ENCODE measurements at regions not wholly inside any gene's neighbourhood (a gene's known extent, or its start where the extent isn't known, plus 50 kb on each side); places are given as distances from the start of the nearest gene placed in this dataset.
"Not testable (repeated sequence)": the region's sequence is repeated elsewhere in the genome, so short reads cannot be mapped to it uniquely, and the experiment has no call there.

GRCh38 chr12:67759829-67760228 is 111.3 kb downstream of the DYRK2 start:
- no peak for DNase-seq (ENCODE audit: low read depth in 3 of 3)

DNA sequence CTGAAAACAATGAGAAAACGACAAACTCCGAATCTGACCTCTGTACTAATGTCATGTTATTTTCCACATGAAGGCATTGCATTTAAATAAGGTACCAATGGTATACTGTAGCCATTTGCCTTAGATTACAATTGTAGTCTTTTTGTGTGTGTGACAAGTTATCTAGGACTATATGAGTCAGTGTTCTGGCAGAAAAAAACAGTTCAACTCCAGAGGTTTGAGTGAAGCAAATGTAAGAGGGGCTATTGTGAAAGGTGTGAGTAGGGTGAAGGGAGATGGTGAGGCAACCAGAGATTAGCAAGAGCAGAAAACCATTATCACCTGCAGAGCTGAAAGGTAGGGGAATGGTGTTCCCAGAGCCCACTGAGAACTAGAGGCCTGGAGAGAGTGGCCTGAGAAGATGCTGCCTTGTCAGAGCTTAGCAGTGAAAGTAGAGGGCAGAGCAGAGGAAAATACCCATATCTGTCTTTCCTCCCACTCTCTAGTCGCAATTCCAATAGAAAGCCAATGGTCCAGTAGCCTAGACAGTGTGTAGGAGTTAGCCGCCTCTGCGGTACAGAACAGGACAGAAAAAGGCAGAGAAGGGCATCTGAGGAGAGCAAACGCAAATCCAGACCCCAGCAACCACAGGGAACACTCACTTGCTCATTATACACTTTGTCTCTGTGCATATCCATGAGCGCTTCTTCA is 112.2 kb downstream of the DYRK2 start:
- DNase-seq (ENCODE audit: low read depth in 3 of 3): no peak

GRCh38 chr12:67761566-67761965 is 113.0 kb downstream of the DYRK2 start:
- DNase-seq (ENCODE audit: low read depth in 3 of 3): no peak

DNA sequence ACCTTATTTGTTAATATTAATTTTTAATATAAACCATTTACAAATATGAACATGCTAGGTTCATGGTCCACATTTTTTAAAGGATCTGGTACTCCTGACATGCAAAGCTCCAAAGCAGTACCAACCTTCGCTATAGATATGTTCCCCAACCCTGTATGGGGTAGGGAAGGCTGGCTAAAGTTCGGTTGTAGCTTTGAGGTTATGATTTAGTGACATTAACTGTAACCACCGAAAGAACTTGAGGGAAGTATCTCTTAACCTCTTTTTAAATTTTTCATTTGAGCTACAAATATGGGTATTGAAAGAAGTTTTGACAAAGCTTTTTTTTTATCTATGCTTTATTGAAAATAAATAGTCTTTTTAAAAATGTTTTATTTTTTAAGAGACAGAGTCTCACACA is 115.5 kb downstream of the DYRK2 start:
- no peak for DNase-seq (ENCODE audit: low read depth in 3 of 3)

DNA sequence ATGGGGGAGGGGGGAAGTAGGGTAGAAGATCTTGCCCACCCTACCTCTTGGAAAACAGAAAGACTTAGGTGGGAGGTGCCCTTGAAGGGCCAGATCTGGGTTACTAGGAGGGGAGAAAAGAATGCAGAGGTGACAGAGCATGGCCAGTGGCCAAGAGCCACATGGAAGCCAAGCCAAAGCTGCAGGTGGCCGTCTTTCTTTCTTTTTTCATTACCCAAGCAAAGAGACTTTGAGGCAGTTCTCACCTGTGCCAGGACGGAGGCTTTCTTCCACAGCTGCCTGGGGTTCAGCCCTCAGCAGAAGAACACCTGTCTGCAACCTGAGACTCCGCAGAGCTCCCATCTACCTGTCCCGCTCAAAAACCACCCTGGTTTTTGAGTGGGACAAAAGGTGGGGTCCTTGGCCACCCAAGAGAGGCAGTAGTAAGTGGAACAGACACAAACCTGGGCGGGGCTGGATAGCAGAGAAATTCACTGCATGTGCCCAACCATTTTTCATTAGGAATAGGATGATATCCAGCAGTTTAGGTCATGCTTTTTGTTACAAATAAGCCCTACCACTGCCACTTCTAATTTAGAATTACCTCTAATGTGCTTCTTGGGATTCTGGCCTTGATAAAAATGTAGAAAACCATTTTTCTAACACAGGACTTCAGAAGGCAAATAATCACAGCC is 116.5 kb downstream of the DYRK2 start:
- DNase-seq (ENCODE audit: low read depth in 3 of 3): no peak

GRCh38 chr12:67765776-67766766 is 117.5 kb downstream of the DYRK2 start:
- no peak for DNase-seq (ENCODE audit: low read depth in 3 of 3)

GRCh38 chr12:67772267-67773169 is 124.0 kb downstream of the DYRK2 start:
- DNase-seq (ENCODE audit: low read depth in 3 of 3): no peak

- DNase-seq (ENCODE audit: low read depth in 3 of 3): no peak
Observed at GRCh38 chr12:67773896-67774295, 125.4 kb downstream of the DYRK2 start.

DNA sequence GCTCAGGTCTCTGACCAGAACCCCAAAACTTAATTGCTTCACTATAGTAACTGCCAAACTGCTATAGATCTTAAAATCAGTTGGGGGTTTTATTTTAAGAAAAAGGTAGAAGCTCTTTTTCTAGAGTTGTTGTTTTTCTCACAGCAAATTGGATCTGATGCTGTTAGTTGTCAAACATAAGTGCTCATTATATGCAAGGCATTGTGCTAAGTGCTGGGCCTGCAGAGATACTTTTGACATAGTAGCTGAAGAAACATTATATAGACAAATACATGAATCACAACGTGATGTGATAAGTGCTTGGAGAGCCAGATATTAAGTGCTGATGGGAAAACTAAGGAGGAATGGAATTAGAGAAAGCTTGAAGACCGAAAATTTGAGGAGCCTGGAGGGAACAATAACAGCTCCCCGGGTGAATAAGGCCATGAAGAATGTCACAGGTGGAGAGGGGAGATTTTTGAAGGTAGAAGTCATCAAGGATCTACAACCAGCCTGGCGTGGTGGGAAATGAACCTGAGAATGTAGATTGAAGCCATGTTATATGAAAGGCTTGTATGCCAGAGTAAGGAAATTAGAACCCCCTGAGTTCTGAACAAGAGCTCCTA is 126.5 kb downstream of the DYRK2 start:
- no peak for DNase-seq (ENCODE audit: low read depth in 3 of 3)

DNA sequence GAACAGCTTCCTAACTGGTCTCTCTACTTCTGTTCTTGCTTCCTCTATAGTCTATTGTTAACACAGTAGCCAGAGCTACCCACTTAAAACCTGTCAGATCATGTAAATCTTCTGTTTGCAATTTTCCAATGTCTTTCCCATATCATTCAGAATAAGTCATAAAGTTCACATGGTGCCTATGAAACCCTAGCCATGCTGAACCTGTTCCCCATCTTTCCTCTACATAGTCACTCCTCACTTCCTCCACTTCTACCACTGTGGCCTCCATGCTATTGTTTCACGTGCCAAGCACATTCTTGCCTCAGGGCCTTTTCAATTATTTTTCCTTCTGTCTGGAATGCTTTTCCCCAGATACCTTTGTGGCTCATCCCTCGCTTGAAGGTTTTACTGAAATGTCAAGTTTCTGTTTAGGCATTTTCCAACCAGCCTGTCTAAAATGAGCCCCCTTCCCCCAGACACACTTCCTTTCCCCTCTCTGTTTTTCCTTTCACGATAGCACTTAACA is 132.1 kb downstream of the DYRK2 start:
- no peak for DNase-seq (ENCODE audit: low read depth in 3 of 3)

DNA sequence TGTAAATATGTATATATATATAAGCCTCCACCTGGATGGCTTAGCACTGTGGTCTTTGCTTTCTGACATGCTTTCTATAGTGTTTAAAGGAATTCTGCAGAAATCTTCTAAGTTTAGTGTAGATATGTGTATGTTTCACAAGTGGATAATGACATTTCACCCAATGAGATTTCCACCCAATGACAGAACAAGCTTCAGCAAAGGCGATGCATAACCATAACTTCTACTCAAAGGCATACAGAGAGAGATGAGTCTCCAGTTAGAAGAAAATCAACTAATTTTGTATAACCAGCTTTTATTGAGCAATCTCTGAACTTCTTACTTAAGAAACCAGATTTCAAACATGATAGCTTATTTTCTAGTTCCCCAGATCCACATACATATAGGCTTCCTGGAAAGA is 134.0 kb downstream of the DYRK2 start:
- no peak for DNase-seq (ENCODE audit: low read depth in 3 of 3)

DNA sequence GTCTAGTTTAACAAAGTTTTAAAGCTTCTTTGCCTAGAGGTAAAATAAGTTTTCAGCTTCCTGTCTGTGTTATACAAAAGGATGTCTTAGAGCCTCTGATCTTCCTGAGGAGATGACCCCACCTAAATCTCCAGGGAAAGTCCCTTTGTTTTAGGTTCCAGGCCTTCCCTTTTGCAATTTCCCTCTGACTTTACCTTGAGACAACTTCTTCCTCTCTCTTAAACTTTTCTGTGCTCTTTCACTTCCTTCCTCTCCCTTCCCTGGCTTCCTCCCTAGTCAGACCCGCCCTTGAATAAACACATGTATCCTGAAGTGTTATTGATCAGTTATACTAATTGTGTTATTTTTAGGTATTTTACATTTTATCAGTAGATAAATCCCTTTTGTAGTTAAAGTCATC is 134.8 kb downstream of the DYRK2 start:
- no peak for DNase-seq (ENCODE audit: low read depth in 3 of 3)

- DNase-seq (ENCODE audit: low read depth in 3 of 3): no peak
Observed at GRCh38 chr12:67784831-67785230, 136.3 kb downstream of the DYRK2 start.

DNA sequence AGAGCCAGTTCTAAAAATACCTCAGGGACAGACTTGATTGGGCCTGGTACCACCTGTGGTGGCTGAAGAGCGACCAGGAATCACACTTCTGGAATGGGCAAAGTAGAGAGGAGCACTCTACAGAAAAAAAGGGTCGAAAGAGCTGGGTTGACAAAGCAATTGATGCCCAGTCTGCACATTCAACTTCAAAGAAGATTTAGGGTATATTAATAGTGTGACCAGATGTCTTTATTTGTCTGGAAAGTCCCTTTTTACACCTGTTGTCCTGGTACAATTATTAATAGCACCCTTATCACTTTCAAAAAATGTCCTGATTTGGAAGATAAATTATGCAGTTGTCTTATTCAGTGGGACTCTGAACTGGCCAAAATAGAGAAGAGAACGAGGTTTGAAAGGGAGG is 137.5 kb downstream of the DYRK2 start:
- DNase-seq (ENCODE audit: low read depth in 3 of 3): no peak

GRCh38 chr12:67788118-67788517 is 139.6 kb downstream of the DYRK2 start:
- DNase-seq (ENCODE audit: low read depth in 3 of 3): no peak

- no peak for DNase-seq (ENCODE audit: low read depth in 3 of 3)
Observed at GRCh38 chr12:67789266-67789665, 140.7 kb downstream of the DYRK2 start.

DNA sequence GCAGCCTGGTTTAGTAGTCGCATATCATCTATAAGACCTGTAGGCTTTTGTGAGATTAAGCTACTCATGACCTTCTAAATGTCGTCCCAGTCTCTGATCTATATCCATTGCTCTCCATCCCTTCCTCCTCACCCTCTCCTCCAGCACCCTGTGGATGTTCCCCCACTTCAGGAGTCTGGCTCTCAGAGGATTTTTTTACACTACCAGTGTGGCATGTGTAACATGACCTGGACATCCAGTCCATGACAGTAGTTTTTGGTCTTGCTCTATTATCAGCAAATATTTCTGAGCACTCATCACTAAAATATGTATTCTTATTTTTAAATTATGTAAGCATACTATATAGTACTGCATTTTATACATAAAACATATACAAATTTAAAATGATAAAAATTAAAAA is 142.1 kb downstream of the DYRK2 start:
- no peak for DNase-seq (ENCODE audit: low read depth in 3 of 3)

- not testable (repeated sequence) for DNase-seq (ENCODE audit: low read depth in 3 of 3)
Observed at GRCh38 chr12:67791362-67791761, 142.8 kb downstream of the DYRK2 start.

DNA sequence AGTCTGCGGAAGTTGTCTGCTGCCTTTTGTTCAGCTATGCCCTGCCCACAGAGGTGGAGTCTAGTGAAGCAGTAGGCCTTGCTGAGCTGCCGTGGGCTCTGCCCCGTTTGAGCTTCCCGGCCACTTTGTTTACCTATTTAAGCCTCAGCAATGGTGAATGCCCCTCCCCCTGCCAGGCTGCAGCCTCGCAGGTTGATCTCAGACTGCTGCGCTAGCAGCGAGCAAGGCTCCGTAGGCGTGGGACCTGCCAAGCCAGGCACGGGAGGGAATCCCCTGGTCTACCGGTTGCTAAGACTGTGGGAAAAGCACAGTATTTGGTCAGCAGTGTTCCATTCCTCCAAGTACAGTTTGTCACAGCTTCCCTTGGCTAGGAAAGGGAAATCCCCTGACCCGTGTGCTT is 143.6 kb downstream of the DYRK2 start:
- no peak for DNase-seq (ENCODE audit: low read depth in 3 of 3)

DNA sequence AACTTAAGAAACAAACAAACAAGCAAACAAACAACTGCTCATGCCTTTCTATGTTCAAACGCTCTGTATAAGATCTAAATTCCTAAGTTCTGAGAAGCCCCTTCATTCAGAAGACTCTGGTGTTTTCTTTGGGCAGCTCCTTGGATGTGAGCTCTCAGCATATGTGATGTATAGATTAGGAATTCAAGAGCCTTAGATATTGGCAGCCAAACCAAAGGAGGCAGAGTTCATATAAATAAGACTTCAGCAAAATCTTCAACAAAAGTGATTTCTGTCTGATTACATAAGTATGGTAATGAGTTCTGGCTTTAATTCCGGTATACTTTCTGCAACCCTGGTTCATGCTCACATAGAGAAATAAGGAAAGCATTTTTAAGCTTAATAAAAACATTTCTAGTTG is 145.6 kb downstream of the DYRK2 start:
- DNase-seq (ENCODE audit: low read depth in 3 of 3): no peak

DNA sequence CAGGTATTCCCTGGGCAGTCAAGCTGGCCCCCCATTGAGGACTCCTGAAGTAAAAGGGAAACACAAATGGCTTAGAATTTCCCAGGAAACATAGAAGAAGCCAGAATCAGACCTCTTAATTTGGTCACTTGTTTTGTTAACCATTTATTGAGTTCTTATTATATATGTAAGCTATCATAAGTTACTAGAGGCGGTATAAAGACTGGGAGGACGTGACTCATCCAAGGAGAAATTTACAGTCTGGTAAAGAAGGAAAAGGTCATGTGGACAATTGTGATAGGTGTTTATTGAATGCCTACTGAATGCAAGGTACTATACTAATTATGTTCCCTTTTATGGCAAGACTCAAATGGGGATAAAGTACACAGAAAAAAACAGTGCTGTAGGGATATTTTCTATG is 146.7 kb downstream of the DYRK2 start:
- DNase-seq (ENCODE audit: low read depth in 3 of 3): no peak
